ENCODE measurements at regions not wholly inside any gene's neighbourhood (a gene's known extent, or its start where the extent isn't known, plus 50 kb on each side); places are given as distances from the start of the nearest gene placed in this dataset.

GRCh38 chr16:27617665-27618064 lies 67.7 kb downstream of the KATNIP start:
- H3K9me3 Mint-ChIP-seq (ENCODE audit: low read depth) = peaks cover 4% of the 10 kb centered on the region
- no peaks in the 10 kb centered on the region for H3K27me3 Mint-ChIP-seq (ENCODE audit: low read depth)
- H3K4me1 Mint-ChIP-seq (ENCODE audit: low read depth) = no peaks in the 10 kb centered on the region
- H3K36me3 Mint-ChIP-seq (ENCODE audit: low read depth) = peaks cover 14% of the 10 kb centered on the region
- H3K4me3 Mint-ChIP-seq (ENCODE audit: unreplicated experiment) = no peak overlapping the region
- no peak overlapping the region for H3K27ac Mint-ChIP-seq (ENCODE audit: unreplicated experiment)
- no peak for TF ChIP-seq CTCF (IDR thresholded peaks at IDR 0.05)
- DNase-seq (ENCODE audit: low spot score) = no peak

DNA sequence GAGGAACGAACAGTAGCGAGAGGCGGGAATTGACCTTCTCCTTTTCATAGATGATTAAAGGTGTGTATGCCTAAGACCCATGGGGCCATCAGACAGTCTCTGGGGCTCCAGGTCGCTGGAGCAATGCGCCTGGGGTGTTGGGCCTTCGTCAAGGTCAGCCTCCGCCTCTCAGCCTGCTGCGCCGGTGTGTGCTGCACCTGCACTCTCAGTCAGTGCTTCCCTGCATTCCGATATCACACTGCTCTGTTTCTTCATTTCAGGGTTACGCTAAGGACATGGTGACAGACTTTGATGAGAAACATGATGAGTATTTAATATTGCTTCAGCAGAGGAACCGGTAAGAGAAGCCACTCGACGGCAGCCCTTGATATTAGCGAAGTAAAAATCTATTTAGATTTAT lies 68.2 kb downstream of the KATNIP start:
- no peaks in the 10 kb centered on the region for H3K27me3 Mint-ChIP-seq (ENCODE audit: low read depth)
- no peaks in the 10 kb centered on the region for H3K4me1 Mint-ChIP-seq (ENCODE audit: low read depth)
- peaks cover 4% of the 10 kb centered on the region for H3K9me3 Mint-ChIP-seq (ENCODE audit: low read depth)
- no peak overlapping the region for H3K4me3 Mint-ChIP-seq (ENCODE audit: unreplicated experiment)
- no peak overlapping the region for H3K27ac Mint-ChIP-seq (ENCODE audit: unreplicated experiment)
- no peak for DNase-seq (ENCODE audit: low spot score)
- peaks cover 14% of the 10 kb centered on the region for H3K36me3 Mint-ChIP-seq (ENCODE audit: low read depth)
- no peak for TF ChIP-seq CTCF (IDR thresholded peaks at IDR 0.05)

GRCh38 chr16:27618606-27619327 lies 68.8 kb downstream of the KATNIP start:
- Mint-ChIP-seq H3K27ac (ENCODE audit: unreplicated experiment) (no peak overlapping the region), H3K36me3 (ENCODE audit: low read depth) (peaks cover 15% of the 10 kb centered on the region), H3K4me3 (ENCODE audit: unreplicated experiment) (no peak overlapping the region), H3K9me3 (ENCODE audit: low read depth) (peaks cover 4% of the 10 kb centered on the region), H3K4me1 (ENCODE audit: low read depth) (no peaks in the 10 kb centered on the region), H3K27me3 (ENCODE audit: low read depth) (no peaks in the 10 kb centered on the region)
- DNase-seq (ENCODE audit: low spot score) = no peak
- no peak for TF ChIP-seq CTCF (IDR thresholded peaks at IDR 0.05)

DNA sequence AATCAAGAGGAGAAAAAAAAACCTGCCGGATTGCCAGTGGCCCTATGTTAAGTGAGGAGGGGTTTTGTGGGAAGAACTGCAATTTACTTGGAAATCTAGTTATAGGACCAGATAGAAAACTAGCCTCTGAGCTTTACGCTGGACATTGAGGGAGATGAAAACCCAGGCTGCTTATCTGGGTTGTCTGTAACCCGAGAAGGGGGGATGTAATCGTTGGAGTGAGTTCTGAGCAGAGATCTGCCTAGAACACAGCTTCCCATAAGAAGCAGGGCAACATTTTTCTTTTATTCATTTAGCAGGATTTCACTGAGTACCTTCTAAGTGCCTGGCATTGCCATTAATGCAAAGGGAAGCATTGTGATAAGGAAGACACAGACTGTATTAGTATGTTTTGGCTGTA lies 70.6 kb downstream of the KATNIP start:
- DNase-seq (ENCODE audit: low spot score) = no peak
- H3K4me1 Mint-ChIP-seq (ENCODE audit: low read depth) = peaks cover 2% of the 10 kb centered on the region
- H3K9me3 Mint-ChIP-seq (ENCODE audit: low read depth) = peaks cover 4% of the 10 kb centered on the region
- no peaks in the 10 kb centered on the region for H3K27me3 Mint-ChIP-seq (ENCODE audit: low read depth)
- no peak overlapping the region for H3K4me3 Mint-ChIP-seq (ENCODE audit: unreplicated experiment)
- H3K36me3 Mint-ChIP-seq (ENCODE audit: low read depth) = peaks cover 15% of the 10 kb centered on the region
- H3K27ac Mint-ChIP-seq (ENCODE audit: unreplicated experiment) = no peak overlapping the region
- TF ChIP-seq CTCF (IDR thresholded peaks at IDR 0.05) = no peak

DNA sequence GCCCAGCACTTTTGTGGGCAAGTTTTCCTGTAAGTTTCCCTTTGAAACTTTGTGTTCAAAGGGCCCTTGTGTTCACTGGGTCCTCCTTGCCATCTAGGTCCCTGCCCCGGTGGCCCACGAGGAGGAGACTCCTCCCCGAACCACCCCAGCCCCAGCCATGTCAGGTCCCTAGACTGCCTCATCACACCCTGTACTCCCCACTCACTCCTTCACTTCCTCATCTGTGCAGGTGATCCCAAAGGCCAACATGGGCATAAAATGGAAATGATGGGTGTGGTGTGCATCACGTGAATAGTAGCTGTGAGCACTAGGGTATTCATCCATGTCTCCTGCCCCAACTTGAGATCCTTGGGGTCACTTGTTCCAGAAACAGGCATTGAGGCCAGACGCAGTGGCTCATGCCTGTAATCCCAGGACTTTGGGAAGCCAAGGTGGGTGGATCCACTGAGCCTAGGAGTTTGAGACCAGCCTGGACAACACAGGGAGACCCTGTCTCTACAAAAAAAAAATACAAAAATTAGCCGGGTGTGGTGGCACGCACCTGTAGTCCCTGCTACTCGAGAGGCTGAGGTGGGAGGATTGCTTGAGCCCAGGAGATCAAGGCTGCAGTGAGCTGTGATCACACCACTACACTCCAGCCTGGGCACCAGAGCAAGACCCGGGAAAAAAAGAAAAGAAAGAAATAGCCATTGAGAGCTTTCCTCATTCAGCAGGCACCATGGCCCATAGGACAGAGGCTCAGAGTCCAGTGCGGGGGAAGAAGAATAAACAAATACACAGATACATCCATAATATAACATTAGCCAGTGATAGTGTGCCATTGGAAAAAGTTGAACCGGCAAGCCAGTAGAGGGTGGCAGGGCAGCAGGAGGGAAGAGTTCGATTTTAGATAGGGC lies 74.5 kb downstream of the KATNIP start:
- Mint-ChIP-seq H3K9me3 (ENCODE audit: low read depth) (peaks cover 4% of the 10 kb centered on the region), H3K4me3 (ENCODE audit: unreplicated experiment) (no peak overlapping the region), H3K27ac (ENCODE audit: unreplicated experiment) (no peak overlapping the region), H3K4me1 (ENCODE audit: low read depth) (peaks cover 14% of the 10 kb centered on the region), H3K36me3 (ENCODE audit: low read depth) (peaks cover 10% of the 10 kb centered on the region), H3K27me3 (ENCODE audit: low read depth) (no peaks in the 10 kb centered on the region)
- no peak for DNase-seq (ENCODE audit: low spot score)
- no peak for TF ChIP-seq CTCF (IDR thresholded peaks at IDR 0.05)
